ENCODE measurements at regions not wholly inside any gene's neighbourhood (a gene's known extent, or its start where the extent isn't known, plus 50 kb on each side); places are given as distances from the start of the nearest gene placed in this dataset.

DNA sequence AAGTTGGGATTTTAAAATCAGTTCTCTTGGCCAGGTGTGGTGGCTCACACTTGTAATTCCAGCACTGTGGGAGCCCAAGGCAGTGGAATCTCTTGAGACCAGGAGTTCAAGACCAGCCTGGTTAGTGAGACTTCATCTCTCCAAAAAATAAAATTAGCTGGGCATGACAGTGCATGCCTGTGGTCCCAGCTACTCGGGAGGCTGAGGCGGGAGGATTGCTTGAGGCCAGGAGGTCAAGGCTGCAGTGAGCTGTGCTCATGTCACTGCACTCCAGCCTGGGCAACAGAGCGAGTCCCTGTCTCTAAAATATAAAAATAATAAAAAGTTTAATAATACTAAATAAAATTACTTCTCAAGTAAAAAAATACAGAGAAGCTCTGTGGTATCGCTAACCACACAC, 77.5 kb downstream of the FOXA2 start:
- intact Hi-C loops (cut with micrococcal nuclease) = no loop called here

DNA sequence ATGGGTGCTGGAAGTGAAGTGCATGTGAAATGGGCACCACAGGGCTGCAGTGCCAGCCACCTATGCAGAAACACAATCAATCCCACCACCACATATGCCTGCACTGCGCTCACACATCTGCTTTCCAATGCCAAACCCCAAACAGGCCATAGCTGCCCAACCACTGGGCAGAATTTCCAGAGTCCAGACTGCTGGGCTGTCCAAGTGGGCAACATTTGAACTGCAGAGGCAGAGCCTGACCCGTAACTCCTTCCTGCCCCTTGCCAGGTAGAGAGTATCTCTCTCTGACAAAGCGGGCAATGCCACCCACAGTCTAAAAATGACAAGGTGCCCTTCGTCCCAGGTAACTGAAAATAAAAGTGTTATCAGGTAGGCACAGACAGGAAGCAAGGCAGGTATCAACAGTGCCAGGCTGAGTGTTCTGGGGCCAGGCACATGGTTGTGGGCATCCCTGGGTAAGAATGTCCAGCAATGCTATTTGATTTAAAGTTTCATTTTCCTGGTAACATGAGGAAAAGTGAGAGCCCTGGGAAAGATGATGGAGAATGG, 79.5 kb downstream of the FOXA2 start:
- intact Hi-C loops (cut with micrococcal nuclease) = no loop called here

DNA sequence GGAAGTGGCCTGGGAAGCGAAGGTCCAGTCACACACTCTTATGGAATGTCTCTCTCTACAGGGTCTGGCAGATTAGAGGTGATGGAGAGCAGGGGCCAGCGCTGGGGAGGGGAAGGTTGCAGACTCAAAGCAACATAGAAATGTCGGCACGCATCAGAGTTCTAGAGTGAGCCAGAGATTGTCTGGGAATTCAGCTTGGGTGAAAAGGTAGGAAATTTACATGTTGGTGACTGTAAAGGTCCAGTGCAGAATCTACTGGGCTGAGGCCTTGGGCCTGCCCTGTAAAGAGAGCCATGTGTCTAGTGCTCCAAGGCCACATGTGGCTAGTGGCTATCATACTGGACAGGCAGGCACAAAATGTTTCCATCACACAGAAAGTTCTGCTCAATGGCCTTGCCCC, 80.8 kb downstream of the FOXA2 start:
- intact Hi-C loops (cut with micrococcal nuclease) = no loop called here

DNA sequence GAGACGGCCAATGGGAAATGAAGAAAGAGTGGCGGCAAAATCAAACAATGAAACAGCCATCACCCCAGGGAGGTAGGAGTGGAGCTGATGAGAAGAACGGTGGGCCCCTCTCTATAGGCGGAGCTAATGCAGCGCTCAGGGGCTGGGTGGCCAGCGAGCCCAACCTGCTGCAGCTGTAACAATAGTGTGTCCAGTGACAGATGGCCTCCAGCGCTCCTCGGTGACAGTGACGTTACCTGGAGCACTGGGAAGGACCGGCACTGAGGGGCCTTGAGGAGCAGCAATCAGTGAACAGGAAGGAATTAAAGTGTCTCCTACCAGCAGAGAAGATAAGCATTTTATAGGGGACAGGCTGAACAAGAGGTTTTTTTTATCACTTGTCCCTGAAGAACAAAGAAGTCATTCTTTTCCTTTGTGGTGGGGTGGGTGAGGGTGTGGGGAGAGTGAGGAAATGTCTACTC, 81.6 kb downstream of the FOXA2 start:
- intact Hi-C loops (cut with micrococcal nuclease) = no loop called here

DNA sequence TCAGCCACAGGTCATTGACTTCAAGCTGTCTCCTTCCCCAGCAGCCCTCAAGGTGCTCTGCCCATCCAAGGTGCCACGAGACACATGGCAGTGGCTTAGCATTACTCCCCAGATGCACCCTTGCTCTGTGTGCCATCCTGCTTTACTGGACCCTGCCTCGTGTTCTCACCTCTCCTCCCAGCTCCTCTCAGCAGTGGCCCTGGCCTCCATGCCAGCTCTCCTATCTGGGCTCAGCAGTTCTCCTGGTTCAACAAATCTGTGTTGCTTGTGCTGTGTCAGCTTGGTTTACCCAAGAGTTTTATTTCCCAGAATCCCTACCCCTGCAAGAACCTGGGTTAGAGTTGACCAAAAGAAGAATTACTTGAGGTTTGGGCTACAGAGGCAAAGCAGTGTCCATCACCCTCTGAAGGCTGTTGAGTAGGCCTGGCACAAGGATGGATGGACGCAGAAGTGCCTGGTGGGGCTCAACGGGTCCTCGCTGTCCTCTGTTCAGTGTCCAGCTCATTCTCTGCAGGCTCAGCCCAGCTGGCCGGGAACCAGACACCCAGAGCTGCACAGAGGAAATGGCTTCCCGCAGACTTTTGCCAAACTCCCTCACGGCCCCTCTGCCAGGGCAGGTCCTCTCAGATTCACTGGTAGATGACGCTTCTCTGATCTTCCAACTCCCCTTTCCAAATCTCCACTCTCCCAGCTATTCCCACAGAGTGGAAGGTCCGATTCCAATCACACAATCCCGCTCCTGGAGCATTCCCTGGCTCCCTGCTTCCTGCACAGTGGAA, 82.6 kb downstream of the FOXA2 start:
- intact Hi-C loops (cut with micrococcal nuclease) = no loop called here

DNA sequence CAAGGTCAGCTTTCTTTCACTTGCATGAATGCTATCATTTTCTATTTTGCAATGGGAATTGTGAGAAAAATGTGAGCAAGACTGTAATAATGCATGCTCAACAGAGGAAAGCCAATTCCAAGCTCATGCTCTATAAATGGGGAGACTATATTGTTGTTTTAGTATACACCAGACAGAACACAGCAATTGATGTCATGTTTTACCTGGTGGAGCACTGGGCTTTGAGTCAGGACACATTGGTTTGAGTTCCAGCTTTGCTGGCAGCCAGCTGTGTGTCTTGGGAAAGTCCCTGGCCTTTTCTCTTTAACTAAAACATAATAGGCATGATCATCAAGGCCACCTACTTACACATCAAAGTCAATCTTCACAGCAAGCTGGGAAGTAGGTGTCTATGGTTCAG, 83.3 kb downstream of the FOXA2 start:
- intact Hi-C loops (cut with micrococcal nuclease) = no loop called here

DNA sequence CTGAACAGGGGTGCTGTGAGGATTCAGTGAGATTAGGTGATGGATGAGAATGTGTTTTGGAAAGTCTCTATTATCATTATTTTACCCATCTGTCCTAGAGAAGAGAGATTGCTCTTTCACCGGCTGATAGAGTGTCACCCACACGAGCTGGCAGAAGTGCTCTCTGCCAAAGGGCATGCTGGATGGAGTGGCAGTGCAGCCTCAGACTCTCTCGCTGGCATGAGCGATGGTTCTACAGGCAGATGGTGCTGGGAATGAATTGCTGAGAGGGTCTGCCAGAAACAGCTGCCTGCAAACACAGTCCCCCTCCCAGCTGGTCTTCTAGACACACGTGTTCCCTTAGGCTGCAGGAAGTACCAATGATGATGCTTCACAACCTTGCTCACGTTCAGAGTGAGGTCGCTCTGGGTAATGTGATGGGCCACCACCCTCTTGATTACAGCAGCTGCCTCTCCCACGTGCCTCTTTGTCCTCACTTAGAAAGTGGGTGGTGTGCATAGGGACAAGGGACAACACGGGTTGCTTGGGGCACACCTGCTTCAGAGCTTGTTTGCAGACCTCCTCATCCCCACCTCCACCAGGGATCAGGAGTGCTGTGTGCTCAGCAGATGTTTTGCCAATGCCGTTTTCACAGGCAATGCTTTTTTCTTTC, 84.7 kb downstream of the FOXA2 start:
- intact Hi-C loops (cut with micrococcal nuclease) = no loop called here

DNA sequence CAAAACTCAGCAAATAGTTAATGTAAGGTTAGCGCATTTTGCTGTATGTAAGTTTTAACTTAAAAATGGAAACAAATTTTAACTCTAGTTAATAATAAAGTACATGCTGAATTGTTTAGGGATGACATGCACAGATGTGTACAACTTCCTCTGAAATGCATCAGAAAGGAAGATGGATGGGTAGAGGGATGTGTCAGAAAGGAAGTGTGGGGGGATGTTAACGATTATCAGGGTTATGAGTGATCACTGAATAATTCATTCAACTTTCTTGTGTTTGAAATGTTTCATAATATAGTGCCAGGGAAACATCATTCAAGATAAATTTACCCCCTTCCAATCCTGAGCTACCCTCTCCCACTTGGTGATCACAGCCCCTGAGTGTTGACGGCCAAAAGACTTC, 87.6 kb downstream of the FOXA2 start:
- intact Hi-C loops (cut with micrococcal nuclease) = no loop called here

DNA sequence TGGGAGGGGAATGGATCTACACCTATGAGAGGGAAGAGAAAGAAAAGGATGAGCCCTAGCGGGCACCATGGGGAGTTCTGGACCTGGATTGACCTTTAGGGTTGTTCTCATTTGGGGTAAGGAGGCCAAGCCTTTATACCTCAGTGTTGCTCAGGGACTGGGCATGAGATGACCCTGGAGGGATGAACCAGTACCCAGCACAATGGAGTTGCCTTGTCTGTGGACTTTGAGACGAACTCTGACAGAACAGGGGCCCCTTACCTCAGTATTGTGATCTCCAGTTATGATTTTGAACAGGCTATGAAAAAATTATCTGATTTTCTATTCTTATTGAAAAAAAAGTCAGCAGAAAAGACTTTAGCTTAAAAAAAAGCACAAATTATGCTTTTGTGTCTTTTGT, 88.6 kb downstream of the FOXA2 start:
- intact Hi-C loops (cut with micrococcal nuclease) = no loop called here

DNA sequence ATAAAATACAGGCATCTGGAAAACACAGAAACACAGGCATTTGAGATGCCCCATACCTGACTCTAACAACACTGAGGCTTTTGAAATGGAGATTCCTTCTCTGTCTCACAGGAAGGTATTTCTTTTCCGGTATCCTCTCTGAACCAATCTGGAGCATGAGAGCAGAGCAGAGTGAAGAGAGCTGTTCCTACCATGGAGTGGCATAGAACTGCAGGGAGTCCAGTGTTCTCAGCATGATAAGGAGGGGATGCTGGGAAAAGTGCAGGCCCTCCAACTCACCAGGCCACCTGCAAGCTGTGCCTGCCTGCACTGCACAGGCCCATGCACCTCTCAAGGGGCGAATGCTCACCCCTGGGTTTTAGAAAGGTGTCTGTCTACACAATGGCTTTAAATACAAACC, 89.2 kb downstream of the FOXA2 start:
- intact Hi-C loops (cut with micrococcal nuclease) = no loop called here

DNA sequence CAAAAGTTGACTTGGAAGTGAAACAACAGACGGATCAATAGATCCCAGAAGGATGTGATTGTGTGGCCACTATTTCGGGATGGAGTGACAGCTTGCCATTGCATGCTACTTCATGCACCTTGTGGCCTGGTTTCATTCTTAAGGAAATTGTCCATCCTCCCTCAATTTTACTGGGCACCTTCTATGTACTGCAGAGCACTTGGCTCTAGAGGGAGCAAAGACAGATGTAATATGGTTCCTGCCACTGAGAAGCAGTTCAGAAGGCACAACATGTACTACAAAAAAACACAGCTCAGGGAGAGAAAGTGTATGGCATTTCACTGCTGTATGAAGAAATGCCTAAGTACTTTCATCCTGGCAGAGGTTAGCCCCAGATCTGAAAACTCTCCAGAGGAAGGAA, 91.9 kb downstream of the FOXA2 start:
- intact Hi-C loops (cut with micrococcal nuclease) = no loop called here

DNA sequence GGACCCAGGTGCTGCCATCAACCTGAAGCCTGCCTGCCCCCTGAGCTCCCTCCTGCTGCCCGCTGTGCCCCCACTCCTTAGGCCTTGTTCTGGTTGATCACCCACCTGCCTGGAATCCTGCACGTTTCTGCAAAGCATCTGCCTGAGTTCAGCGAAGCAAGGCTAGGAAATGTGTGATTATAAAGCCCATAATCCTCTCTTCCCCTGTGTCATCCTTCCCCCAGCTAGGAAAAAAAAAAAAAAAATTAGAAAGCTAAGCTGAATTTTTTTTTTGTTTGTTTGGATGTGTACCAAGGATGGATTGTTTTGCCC, 93.2 kb downstream of the FOXA2 start:
- intact Hi-C loops (cut with micrococcal nuclease) = no loop called here

DNA sequence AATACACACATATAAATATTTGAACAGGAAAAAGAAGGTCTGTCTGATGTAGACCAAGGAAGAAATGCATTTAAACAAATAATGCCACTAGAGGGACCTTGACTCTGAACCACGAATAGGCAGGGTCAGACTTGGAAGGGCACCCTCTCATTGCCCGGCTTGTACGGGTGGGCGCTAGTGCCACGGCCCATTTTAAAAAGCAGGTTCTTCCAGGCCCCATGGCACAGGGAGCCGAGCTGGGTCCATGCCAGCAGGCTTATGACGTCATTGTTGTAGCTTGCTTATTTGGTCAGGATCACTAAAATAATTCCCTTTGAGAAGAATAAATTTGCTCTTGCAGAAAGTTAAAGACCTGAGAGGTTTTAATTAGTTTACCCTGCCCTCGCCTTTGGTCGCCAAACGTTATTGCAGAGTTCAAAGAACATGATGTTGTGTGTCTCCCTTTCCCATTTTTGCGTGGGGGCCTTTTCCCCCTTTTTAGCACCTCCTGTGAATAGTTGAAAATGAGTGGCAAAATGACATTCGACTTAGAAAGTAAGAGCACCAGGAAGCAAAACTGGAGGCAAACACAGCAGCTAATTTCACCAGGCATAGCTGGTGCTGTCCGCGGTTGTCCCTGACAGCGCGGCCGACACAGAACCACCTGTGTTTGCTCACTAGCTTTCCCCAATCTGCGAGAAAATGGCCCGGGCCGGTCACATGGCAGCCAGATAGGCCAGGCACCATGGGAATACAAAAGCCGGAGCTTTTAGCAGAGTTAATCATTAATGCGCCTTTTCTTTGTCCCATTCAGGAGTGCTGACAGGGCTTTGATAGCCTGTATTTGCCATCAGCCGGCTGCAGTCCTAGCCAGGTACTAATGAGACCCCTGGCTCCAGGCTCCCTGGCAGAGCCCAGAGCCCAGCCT, 93.8 kb downstream of the FOXA2 start:
- intact Hi-C loops (cut with micrococcal nuclease) = no loop called here

DNA sequence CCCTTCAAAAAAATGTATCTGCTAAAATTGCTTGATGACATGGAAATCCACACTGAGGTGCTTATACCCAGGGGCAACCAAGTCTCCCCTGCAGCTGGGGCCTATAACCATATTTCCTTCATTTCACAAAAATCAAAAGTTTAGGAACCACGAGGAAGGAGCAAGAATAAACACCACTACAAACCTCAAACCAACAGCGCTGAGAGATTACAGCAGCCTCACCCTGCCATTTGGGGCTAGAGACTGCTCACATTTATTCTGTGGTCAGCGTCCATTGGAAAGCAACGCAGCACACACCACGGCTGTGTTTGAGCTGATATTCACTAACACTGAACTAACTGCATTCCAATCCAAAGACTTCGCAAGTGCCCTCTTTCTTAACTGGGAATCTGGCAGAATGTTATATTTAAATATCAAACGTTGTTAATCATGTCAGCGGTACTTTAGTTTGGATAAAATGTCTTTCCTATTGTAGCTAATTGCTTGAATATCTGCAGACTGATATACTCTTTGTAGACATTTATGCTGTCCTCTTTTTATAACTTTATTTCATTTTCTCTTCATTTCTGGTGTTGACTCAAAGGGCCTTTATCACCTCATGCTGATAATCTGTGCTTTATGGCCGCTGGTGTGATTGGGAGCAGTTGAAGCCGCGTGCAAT, 94.6 kb downstream of the FOXA2 start:
- intact Hi-C loops (cut with micrococcal nuclease) = no loop called here

DNA sequence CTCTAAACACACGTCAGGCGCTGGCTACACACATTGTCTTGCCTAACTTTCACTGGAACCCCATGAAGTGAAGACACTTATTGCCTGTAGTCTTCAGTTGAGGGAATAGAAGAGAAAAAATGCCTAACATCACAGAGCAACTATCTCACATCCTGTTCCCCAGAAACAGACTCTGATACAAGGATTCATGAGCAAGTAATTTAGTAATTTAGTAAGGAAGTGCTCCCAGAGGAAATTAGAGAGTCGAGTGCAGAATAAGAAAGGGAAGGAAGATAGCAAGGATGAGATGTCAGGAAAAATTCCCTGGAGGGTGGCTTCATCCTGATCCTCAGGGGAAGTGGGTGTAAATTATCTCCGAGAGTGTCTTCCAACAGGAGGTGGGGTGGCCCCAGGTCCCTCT, 104.0 kb downstream of the FOXA2 start:
- intact Hi-C loops (cut with micrococcal nuclease) = no loop called here

DNA sequence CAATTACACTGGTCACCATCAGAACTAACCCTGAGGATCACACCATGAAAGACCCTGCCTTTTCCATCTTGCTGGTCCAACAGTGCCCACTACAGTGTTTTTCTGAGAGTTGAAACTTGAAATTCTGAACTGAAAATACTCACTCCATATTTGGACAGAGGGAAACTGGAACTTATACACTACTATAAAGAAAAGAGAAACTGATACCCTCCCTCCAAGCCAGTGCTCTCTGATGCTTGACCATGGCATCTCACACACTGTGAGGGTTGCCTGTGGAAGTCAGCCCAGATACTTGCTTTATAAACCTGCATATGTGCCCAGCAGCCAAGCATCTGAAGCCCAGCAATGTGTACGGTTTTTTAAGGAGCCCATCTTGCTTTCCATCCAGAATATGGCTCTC, 108.7 kb downstream of the FOXA2 start:
- intact Hi-C loops (cut with micrococcal nuclease) = no loop called here

DNA sequence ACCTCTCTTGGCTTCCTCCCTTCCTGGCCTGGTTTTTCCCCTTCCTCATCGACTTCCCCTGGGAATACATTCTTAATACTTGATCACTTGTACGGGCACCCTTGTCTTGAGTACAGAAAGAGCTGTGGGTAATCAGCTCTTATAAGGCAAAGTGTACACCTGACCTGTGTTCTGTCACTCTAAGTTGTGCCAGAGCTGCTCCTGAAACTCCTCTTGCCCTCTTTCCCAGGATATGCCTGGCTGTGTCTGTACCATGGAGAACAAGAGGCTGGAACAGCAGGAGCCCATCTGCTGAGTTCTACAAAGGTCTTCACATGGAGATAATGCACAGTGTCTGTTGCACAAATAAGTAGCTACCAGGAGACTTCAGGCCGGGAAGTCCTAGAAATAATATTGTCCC, 110.1 kb downstream of the FOXA2 start:
- intact Hi-C loops (cut with micrococcal nuclease) = no loop called here

DNA sequence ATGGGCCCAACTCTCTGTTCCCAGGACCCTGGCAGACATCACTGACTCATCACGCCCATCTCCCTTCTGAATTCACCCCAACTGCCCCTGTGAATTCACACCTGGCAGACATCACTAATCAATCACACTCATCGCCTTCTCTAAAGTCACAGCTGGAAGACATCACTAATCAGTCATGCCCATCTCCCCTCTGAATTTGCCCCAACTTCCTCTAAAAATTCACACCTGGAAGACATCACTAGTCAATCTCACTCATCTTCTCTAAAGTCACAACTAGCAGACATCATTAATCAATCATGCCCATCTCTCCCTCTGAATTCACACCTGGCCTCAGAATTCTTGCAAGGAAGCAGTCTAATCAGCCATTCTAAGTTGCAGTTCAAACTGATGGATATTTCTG, 111.1 kb downstream of the FOXA2 start:
- intact Hi-C loops (cut with micrococcal nuclease) = no loop called here

DNA sequence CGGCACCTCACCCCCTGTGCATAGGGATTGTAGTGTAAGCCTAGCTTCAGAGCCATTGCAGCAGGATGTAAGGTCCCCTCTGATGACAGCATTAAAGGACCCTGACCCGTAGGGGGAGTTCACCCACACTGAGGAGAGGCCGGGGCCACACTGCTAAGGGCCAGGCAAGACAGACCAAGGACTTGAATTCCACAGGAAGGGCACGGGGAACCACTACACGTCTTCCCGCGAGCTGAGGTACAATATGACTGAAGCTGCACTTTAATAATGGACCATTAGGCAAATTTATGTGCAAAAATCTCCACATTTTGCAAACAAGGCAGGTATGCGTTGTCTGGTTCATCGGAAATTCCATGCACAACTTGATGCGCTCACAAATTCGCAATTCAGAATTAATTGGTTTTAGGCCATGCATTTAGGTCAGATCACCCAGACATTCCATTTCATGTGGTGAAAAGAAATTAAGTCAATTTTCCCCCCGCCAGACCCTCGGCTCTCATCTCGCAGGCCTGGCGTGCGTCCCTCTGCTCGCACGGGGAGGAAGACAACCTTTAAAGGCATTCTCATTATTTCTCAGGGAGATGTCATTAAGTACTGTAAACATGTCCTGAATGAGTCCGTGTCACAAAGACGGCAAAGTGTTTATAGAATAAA, 111.8 kb downstream of the FOXA2 start:
- intact Hi-C loops (cut with micrococcal nuclease) = no loop called here

DNA sequence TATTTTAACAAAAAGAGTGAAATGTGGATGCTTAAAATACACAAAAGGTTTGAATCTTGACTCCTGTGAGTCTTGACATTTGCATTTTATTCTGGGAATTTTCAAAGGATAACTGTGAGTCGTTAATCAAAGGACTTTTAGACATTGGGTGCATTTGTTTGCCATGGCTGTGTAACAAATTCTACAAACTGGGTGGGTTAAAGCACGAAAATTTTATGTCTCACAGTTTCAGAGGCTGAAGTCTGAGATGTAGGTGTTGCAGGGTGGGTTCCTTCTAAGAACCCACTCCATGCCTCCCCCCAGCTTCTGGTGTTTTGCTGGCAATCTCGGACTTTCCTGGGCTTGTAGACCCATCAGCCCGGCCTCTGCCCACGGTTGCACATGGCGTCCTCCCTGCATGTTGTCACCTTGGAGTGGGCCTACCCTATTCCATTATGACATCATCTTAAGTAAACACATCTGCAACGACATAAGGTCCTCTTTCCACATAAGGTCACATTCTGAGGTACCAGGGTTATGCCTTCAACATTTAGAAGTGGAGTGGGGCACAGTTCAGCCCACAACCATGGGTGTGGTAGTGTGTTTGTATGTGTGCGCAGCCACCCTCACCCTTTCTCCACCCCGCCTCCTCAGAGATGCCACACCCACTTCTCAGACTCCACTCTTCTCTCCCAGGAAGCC, 113.1 kb downstream of the FOXA2 start:
- intact Hi-C loops (cut with micrococcal nuclease) = no loop called here
